GM19438 (cell line): ENCODE measurements at regions not wholly inside any gene's neighbourhood (a gene's known extent, or its start where the extent isn't known, plus 50 kb on each side); places are given as distances from the start of the nearest gene placed in this dataset.
"Not testable (repeated sequence)": the region's sequence is repeated elsewhere in the genome, so short reads cannot be mapped to it uniquely, and the experiment has no call there.

Experiments used
- ATAC-seq: cut with Tn5 transposase; IDR thresholded peaks from one replicate; pipeline ENCODE4 v1.9.1; 2021; ENCODE audit warnings: low read depth; ENCODE audit not compliant: unreplicated experiment

GRCh38 chr9:16266648-16267276, 603.7 kb downstream of the BNC2 start:
- ATAC-seq: no peak

GRCh38 chr9:16267281-16268066, 603.0 kb downstream of the BNC2 start:
- ATAC-seq: no peak

GRCh38 chr9:16268067-16268881, 602.2 kb downstream of the BNC2 start:
- no peak for ATAC-seq

- ATAC-seq: no peak
These were observed 598.5 kb downstream of the BNC2 start for GRCh38 chr9:16271967-16272366.

- no peak for ATAC-seq
These were observed 597.7 kb downstream of the BNC2 start for GRCh38 chr9:16272776-16273175.

GRCh38 chr9:16275795-16276624, 594.5 kb downstream of the BNC2 start:
- no peak for ATAC-seq

- ATAC-seq: no peak
These were observed 593.6 kb downstream of the BNC2 start for GRCh38 chr9:16276866-16277265.

GRCh38 chr9:16277471-16277960, 593.0 kb downstream of the BNC2 start:
- no peak for ATAC-seq

GRCh38 chr9:16278326-16278999, 592.0 kb downstream of the BNC2 start:
- ATAC-seq: no peak

- ATAC-seq: no peak
These were observed 588.8 kb downstream of the BNC2 start for GRCh38 chr9:16281707-16282106.

- ATAC-seq: no peak
These were observed 588.3 kb downstream of the BNC2 start for GRCh38 chr9:16282216-16282615.

- ATAC-seq: no peak
These were observed 587.8 kb downstream of the BNC2 start for GRCh38 chr9:16282718-16283117.

GRCh38 chr9:16286160-16286559, 584.3 kb downstream of the BNC2 start:
- no peak for ATAC-seq

GRCh38 chr9:16289639-16290038, 580.8 kb downstream of the BNC2 start:
- peak; percentile 60 for ATAC-seq

- no peak for ATAC-seq
These were observed 580.3 kb downstream of the BNC2 start for GRCh38 chr9:16290169-16290568.

GRCh38 chr9:16291921-16292320, 578.5 kb downstream of the BNC2 start:
- ATAC-seq: no peak

GRCh38 chr9:16293610-16294009, 576.9 kb downstream of the BNC2 start:
- ATAC-seq: no peak

GRCh38 chr9:16294133-16294770, 576.2 kb downstream of the BNC2 start:
- ATAC-seq: no peak

- not testable (repeated sequence) for ATAC-seq
These were observed 575.5 kb downstream of the BNC2 start for GRCh38 chr9:16294940-16295339.
